Endodermal cell (in vitro differentiated cells): ENCODE measurements at regions not wholly inside any gene's neighbourhood (a gene's known extent, or its start where the extent isn't known, plus 50 kb on each side); places are given as distances from the start of the nearest gene placed in this dataset.

Experiments used
- DNase-seq: peaks from one replicate; pipeline ENCODE4 v3.0.0-alpha.2; 2017
- H3K27ac ChIP-seq: 2 replicates; pipeline ENCODE4 v1.5.1; 2013; ENCODE audit warnings: mild to moderate bottlenecking, low read depth, low read length, moderate library complexity
- H3K27me3 ChIP-seq: 2 replicates; pipeline ENCODE4 v1.6.1; 2013; ENCODE audit warnings: mild to moderate bottlenecking, low read length, moderate library complexity; ENCODE audit not compliant: insufficient read depth, control insufficient read depth, poor library complexity, severe bottlenecking
- H3K36me3 ChIP-seq: 2 replicates; pipeline ENCODE4 v1.7.0; 2013; ENCODE audit warnings: mild to moderate bottlenecking, low read length, moderate library complexity; ENCODE audit not compliant: control insufficient read depth, insufficient read depth
- H3K4me1 ChIP-seq: one replicate; pipeline ENCODE4 v1.7.0; 2013; ENCODE audit warnings: low read length; ENCODE audit not compliant: control insufficient read depth, insufficient read depth
- H3K4me3 ChIP-seq: 2 replicates; pipeline ENCODE4 v1.5.1; 2013; ENCODE audit warnings: mild to moderate bottlenecking, low read length, moderate library complexity
- H3K9ac ChIP-seq: 2 replicates; pipeline ENCODE4 v1.6.1; 2013; ENCODE audit warnings: mild to moderate bottlenecking, low read length, moderate library complexity; ENCODE audit not compliant: poor library complexity, severe bottlenecking; ENCODE audit errors: extremely low read depth
- H3K9me3 ChIP-seq: 2 replicates; pipeline ENCODE4 v1.6.1; 2013; ENCODE audit warnings: mild to moderate bottlenecking, low read length, moderate library complexity; ENCODE audit not compliant: control insufficient read depth
- H3K27ac Mint-ChIP-seq: 2 replicates; pipeline ENCODE4 v1.8.0; 2020; ENCODE audit warnings: mixed read lengths
- H3K27me3 Mint-ChIP-seq: 2 replicates; pipeline ENCODE4 v1.8.0; 2021; ENCODE audit warnings: mild to moderate bottlenecking, mixed read lengths; ENCODE audit not compliant: insufficient read depth
- H3K36me3 Mint-ChIP-seq: 2 replicates; pipeline ENCODE4 v1.8.0; 2020; ENCODE audit warnings: low read depth, mixed read lengths
- H3K4me1 Mint-ChIP-seq: 2 replicates; pipeline ENCODE4 v1.8.0; 2020; ENCODE audit warnings: mixed read lengths
- H3K4me3 Mint-ChIP-seq: 2 replicates; pipeline ENCODE4 v1.8.0; 2020; ENCODE audit warnings: mild to moderate bottlenecking, moderate library complexity, mixed read lengths
- H3K9me3 Mint-ChIP-seq: 2 replicates; pipeline ENCODE4 v1.8.0; 2020; ENCODE audit warnings: mild to moderate bottlenecking, mixed read lengths
- CTCF ChIP-seq: fragments of 200-600 bp; sonication (generic); conservative IDR thresholded peaks from 2 replicates; pipeline ENCODE4 v1.5.0; 2021; ENCODE audit warnings: antibody characterized with exemption, mild to moderate bottlenecking
- WGBS, 2 experiments: methylation state at CpG; one replicate each; pipeline versions ENCODE4 v1.1.5 to v1.1.7; 2013; ENCODE audit warnings: missing lambda C conversion rate in 2 of 2, mixed read lengths in 1 of 2; ENCODE audit not compliant: insufficient coverage in 1 of 2, insufficient read length in 1 of 2; 5-methylcytosine and 5-hydroxymethylcytosine counted together

- Mint-ChIP-seq H3K27ac (no peak overlapping the region), H3K27me3 (no peaks in the 10 kb centered on the region), H3K9me3 (no peaks in the 10 kb centered on the region), H3K36me3 (no peaks in the 10 kb centered on the region), H3K4me1 (no peaks in the 10 kb centered on the region), H3K4me3 (no peak overlapping the region)
- WGBS, 2 experiments, result 88 to 100% methylated on average over 2 of the region's 2 CpGs
- Histone ChIP-seq H3K9me3 (no peaks in the 10 kb centered on the region), H3K4me1 (no peaks in the 10 kb centered on the region), H3K9ac (no peak overlapping the region), H3K27ac (no peak overlapping the region), H3K36me3 (no peaks in the 10 kb centered on the region), H3K27me3 (no peaks in the 10 kb centered on the region), H3K4me3 (no peak overlapping the region)
- TF ChIP-seq CTCF, result no peak
- no peak for DNase-seq
Measured at GRCh38 chr3:80676261-80676660, 908.5 kb upstream of the ROBO1 start.

GRCh38 chr3:80675790-80676189 is 908.0 kb upstream of the ROBO1 start:
- no peaks in the 10 kb centered on the region for H3K27me3 Mint-ChIP-seq
- H3K9me3 Mint-ChIP-seq, result no peaks in the 10 kb centered on the region
- H3K36me3 ChIP-seq, result no peaks in the 10 kb centered on the region
- TF ChIP-seq CTCF, result no peak
- H3K4me1 ChIP-seq, result no peaks in the 10 kb centered on the region
- no peak overlapping the region for H3K9ac ChIP-seq
- H3K4me3 Mint-ChIP-seq, result no peak overlapping the region
- H3K27ac Mint-ChIP-seq, result no peak overlapping the region
- no peak overlapping the region for H3K4me3 ChIP-seq
- DNase-seq, result no peak
- H3K27ac ChIP-seq, result no peak overlapping the region
- WGBS, 2 experiments, result 94% methylated on average over 4 of the region's 4 CpGs; no CpG with 5 or more reads in 1 of the 2 experiments
- H3K36me3 Mint-ChIP-seq, result no peaks in the 10 kb centered on the region
- H3K9me3 ChIP-seq, result no peaks in the 10 kb centered on the region
- H3K27me3 ChIP-seq, result no peaks in the 10 kb centered on the region
- H3K4me1 Mint-ChIP-seq, result no peaks in the 10 kb centered on the region

GRCh38 chr3:80668600-80669294 is 900.9 kb upstream of the ROBO1 start:
- H3K4me1 ChIP-seq, result no peaks in the 10 kb centered on the region
- peaks cover 31% of the 10 kb centered on the region for H3K9me3 Mint-ChIP-seq
- no peak for DNase-seq
- peaks cover 13% of the 10 kb centered on the region for H3K36me3 Mint-ChIP-seq
- H3K27me3 Mint-ChIP-seq, result no peaks in the 10 kb centered on the region
- no peaks in the 10 kb centered on the region for H3K27me3 ChIP-seq
- no peak for TF ChIP-seq CTCF
- H3K4me3 ChIP-seq, result no peak overlapping the region
- no peak overlapping the region for H3K27ac ChIP-seq
- 83 to 89% methylated on average over 3 to 4 of the region's 4 CpGs for WGBS, 2 experiments
- no peak overlapping the region for H3K4me3 Mint-ChIP-seq
- no peak overlapping the region for H3K9ac ChIP-seq
- H3K4me1 Mint-ChIP-seq, result no peaks in the 10 kb centered on the region
- H3K27ac Mint-ChIP-seq, result no peak overlapping the region
- no peaks in the 10 kb centered on the region for H3K36me3 ChIP-seq
- H3K9me3 ChIP-seq, result peaks cover 25% of the 10 kb centered on the region
